GM12874 (cell line): ENCODE measurements at regions not wholly inside any gene's neighbourhood (a gene's known extent, or its start where the extent isn't known, plus 50 kb on each side); places are given as distances from the start of the nearest gene placed in this dataset.

Source experiments
- TF ChIP-seq, protein P1 (sequence below): IDR thresholded peaks from 2 replicates; pipeline ENCODE4 v1.5.1; 2011; ENCODE audit warnings: low read depth, mild to moderate bottlenecking, control low read depth, low read length, moderate library complexity; ENCODE audit not compliant: insufficient read depth

DNA sequence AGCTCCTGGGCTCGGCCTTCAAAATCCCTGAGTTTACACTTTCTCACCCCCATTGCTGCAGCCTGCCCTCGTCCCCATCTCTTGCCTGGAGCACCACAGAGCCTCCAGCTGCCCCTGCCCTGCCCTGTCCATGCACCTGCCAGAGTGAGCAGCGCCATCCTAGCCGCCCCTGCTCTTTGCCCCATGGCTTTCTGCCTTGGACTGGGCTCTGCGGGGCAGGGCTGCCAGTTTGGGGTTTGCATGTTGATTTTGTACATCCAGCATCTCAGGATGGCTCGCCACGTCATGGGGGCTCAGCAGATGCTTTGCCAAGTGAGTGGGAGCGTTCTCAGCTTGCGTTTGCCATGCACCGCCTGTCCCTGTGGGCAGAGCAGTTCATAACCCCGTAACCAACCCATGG, 67.1 kb upstream of the HGFAC start:
- TF ChIP-seq, protein P1, sequence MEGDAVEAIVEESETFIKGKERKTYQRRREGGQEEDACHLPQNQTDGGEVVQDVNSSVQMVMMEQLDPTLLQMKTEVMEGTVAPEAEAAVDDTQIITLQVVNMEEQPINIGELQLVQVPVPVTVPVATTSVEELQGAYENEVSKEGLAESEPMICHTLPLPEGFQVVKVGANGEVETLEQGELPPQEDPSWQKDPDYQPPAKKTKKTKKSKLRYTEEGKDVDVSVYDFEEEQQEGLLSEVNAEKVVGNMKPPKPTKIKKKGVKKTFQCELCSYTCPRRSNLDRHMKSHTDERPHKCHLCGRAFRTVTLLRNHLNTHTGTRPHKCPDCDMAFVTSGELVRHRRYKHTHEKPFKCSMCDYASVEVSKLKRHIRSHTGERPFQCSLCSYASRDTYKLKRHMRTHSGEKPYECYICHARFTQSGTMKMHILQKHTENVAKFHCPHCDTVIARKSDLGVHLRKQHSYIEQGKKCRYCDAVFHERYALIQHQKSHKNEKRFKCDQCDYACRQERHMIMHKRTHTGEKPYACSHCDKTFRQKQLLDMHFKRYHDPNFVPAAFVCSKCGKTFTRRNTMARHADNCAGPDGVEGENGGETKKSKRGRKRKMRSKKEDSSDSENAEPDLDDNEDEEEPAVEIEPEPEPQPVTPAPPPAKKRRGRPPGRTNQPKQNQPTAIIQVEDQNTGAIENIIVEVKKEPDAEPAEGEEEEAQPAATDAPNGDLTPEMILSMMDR: no peak

DNA sequence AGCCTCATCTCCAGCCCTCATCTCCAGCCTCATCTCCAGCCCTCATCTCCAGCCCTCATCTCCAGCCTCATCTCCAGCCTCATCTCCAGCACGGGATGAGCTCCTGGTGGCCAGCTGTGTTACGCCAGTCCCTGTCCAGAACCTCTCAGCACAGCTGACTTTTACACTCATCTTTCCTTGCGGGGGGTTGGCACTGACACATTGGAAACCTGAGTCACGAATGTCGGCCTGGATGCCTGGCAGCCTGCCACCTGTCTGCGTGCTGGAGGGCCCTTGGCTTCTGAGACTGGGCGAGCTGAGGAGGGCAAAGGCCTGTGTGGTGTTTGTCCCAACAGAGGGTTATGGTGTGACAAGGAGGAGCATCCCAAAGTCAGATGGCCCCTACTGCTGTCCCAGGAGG, 66.1 kb upstream of the HGFAC start:
- TF ChIP-seq, protein P1: no peak

DNA sequence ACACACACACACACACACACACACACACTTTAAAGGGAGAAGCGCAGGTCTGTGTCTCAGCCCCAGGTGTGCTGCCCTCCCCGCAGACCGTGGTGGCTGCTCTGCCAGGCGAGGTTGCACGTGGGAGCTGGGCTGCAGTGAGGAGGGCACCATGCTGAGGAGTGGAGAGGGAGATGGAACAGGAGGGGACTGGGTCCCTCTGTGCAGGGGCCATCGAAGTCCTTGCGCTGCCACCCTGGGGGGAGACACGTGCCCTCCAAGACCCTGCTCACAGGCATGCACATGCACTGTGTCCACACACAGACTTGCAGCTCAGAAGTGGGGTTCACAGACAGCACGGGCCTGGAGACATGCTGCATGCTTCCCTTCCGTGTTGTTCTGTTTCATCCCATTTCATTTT, 65.5 kb upstream of the HGFAC start:
- TF ChIP-seq, protein P1: no peak

DNA sequence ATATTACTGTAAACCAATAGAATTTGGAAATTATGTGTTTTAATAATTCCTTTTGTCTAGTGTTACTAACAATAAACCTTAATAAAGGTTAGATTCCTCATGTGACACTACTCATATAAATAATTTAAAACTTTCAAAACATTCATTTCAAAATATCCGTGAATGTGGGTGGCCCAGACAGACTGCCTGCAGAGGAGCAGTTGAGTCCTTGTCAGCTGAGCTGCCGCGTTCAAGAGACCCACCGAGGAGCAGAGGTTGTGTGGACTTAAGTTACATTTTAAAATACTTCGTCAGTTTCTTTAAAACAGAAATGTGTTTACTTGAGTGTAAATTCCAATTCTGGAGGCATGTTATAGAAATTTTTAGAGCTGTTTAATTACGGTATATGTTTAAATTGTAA, 64.2 kb upstream of the HGFAC start:
- TF ChIP-seq, protein P1: no peak

DNA sequence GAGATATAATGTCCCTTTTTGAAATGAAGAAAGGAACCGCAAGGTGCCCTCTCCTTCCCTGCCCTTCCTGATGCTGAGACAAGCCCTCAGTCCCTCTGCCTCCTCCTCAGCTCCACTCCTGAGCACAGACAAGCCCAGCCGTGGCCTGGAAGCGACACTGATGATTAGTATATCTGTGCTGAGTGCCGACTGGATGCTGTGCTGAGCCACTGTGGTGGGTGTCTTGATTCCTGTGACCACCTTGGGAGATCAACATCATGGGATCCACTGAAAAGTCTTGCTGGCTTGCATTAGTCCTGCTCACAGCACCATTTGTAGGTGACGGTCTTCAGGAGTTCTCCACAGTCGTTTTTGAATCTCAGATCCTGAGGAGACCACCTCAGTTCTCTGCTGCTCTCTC, 59.5 kb upstream of the HGFAC start:
- TF ChIP-seq, protein P1: no peak

DNA sequence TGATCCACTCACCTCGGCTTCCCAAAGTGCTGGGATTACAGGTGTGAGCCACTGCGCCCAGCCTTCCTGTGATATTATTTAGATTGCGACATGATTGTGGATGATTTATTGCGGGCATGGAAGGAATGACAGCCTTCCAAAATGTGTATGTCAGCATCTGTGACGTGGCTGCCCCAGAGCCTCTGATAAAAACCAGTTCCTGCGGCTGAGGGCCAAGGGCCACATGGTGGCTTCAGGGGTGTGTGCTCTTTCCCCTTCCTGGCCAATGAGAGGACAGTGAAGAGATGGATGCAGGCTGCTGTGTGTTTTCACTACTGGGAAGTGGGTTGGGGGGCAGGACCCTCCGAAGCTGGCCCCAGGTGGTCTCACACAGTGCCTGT, 57.4 kb upstream of the HGFAC start:
- TF ChIP-seq, protein P1: no peak

DNA sequence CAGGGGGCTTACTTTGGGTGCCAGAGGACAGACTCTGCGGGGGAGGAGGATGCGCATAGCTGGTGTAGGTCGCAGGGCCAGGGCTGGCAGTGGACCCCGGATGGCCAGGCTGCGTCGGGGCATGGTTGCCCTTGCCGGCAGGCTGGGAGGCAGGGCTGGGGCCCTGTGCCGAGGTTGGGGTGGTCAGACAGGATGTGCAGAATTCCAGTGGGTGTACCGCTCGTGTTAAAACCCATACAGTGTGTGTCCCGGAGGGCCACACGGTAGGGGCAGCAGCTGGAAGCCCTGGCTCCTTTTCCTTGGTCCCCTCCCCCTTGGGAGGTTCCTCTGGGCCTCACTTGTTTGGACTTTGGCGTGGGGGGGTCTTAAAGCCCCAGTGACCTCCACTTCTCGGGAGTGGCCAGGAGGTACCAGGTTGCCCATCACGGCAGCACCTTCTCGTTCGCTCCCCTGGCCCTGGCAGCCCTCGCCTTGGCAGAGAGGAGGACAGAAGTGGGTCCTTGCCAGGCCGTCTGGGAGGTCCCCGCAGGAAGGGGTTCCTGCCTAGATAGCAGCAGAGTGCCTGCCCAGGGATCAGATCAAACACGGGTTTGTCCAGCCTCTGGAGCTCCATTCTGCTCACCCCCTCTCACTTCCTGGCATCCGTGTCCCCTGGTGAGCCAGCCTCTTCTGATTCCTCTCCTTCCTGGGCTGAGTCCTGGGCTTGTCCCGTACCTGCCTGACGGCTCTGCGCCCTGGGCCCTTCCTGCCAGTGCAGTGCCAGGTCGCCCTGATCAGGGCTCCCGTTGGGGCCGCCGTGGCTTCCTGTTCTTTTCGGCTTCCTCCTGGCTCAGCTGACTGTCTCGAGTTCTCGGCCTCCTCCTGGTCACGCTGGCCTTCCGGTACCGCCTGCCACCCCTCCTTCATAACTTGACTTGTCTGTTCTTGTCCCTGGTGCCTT, 56.7 kb upstream of the HGFAC start:
- TF ChIP-seq, protein P1: no peak
